Activated CD4-positive, alpha-beta T cell treated with anti-CD3 and anti-CD28 coated beads for 36 hours (primary cell): ENCODE measurements at regions not wholly inside any gene's neighbourhood (a gene's known extent, or its start where the extent isn't known, plus 50 kb on each side); places are given as distances from the start of the nearest gene placed in this dataset.

Experiments
- ATAC-seq: fragments of 200-7000 bp; cut with Tn5 transposase; one replicate; pipeline ENCODE4 v1.10.0; 2021; ENCODE audit warnings: mild to moderate bottlenecking, moderate library complexity
- CTCF ChIA-PET: fragments of 350-600 bp; sonication (Branson Sonifier 250); formaldehyde crosslinking; loops from one replicate; lab custom pipeline; 2021; ENCODE audit warnings: antibody characterized with exemption; lab: Charles Lee
- POLR2A ChIA-PET: fragments of 350-600 bp; sonication (Branson Sonifier 250); formaldehyde crosslinking; loops from one replicate; lab custom pipeline; 2021; ENCODE audit warnings: antibody characterized with exemption, inconsistent platforms; lab: Charles Lee
- DNase-seq: peaks from one replicate; pipeline ENCODE4 v3.0.0-alpha.2; 2020
- H3K27ac Mint-ChIP-seq: one replicate; pipeline ENCODE4 v1.8.0; 2021; ENCODE audit warnings: mixed read lengths
- H3K27me3 Mint-ChIP-seq: one replicate; pipeline ENCODE4 v1.8.0; 2021; ENCODE audit warnings: mixed read lengths
- H3K36me3 Mint-ChIP-seq: one replicate; pipeline ENCODE4 v1.8.0; 2021; ENCODE audit warnings: low read depth, mixed read lengths
- H3K4me1 Mint-ChIP-seq: one replicate; pipeline ENCODE4 v1.8.0; 2021; ENCODE audit warnings: mixed read lengths
- H3K4me3 Mint-ChIP-seq: one replicate; pipeline ENCODE4 v1.8.0; 2021; ENCODE audit warnings: mild to moderate bottlenecking, moderate library complexity, mixed read lengths
- H3K9me3 Mint-ChIP-seq: one replicate; pipeline ENCODE4 v1.8.0; 2021; ENCODE audit warnings: low read depth, mixed read lengths
- intact Hi-C, 2 experiments: fragments of 100-400 bp; cut with DNase I in 1 of 2; cut with micrococcal nuclease in 1 of 2; formaldehyde crosslinking; loops; one replicate each; pipeline versions ENCODE4 v1.14.2 to v1.15.1; 2022 to 2024; cut with DNase I, micrococcal nuclease

- Mint-ChIP-seq H3K27me3 (peaks cover 4% of the 10 kb centered on the region), H3K4me3 (no peak overlapping the region), H3K4me1 (no peaks in the 10 kb centered on the region), H3K36me3 (no peaks in the 10 kb centered on the region), H3K9me3 (no peaks in the 10 kb centered on the region), H3K27ac (no peak overlapping the region)
- DNase-seq (no peak), ATAC-seq (no peak)
- POLR2A ChIA-PET = no interaction called here
- intact Hi-C loops = no loop called here
- CTCF ChIA-PET = no interaction called here
These were observed 196.9 kb upstream of the RAB6C start for GRCh38 chr2:129782633-129782990.

GRCh38 chr2:129784486-129784885 lies 195.0 kb upstream of the RAB6C start:
- no peaks in the 10 kb centered on the region for H3K4me1 Mint-ChIP-seq
- H3K27me3 Mint-ChIP-seq = peaks cover 4% of the 10 kb centered on the region
- H3K27ac Mint-ChIP-seq = no peak overlapping the region
- CTCF ChIA-PET = no interaction called here
- no peaks in the 10 kb centered on the region for H3K36me3 Mint-ChIP-seq
- DNase-seq (no peak), ATAC-seq (no peak)
- intact Hi-C loops = no loop called here
- no peaks in the 10 kb centered on the region for H3K9me3 Mint-ChIP-seq
- H3K4me3 Mint-ChIP-seq = no peak overlapping the region
- POLR2A ChIA-PET = no interaction called here

GRCh38 chr2:129791712-129792111 lies 187.8 kb upstream of the RAB6C start:
- Mint-ChIP-seq H3K27me3 (peaks cover 2% of the 10 kb centered on the region), H3K27ac (no peak overlapping the region), H3K4me1 (no peaks in the 10 kb centered on the region), H3K4me3 (no peak overlapping the region), H3K36me3 (no peaks in the 10 kb centered on the region), H3K9me3 (no peaks in the 10 kb centered on the region)
- intact Hi-C loops = no loop called here
- ChIA-PET CTCF (no interaction called here), POLR2A (no interaction called here)
- DNase-seq (no peak), ATAC-seq (no peak)

- no peaks in the 10 kb centered on the region for H3K9me3 Mint-ChIP-seq
- no peak overlapping the region for H3K27ac Mint-ChIP-seq
- no peak overlapping the region for H3K4me3 Mint-ChIP-seq
- intact Hi-C loops = no loop called here
- DNase-seq (no peak), ATAC-seq (no peak)
- H3K27me3 Mint-ChIP-seq = peaks cover 2% of the 10 kb centered on the region
- POLR2A ChIA-PET = no interaction called here
- H3K36me3 Mint-ChIP-seq = no peaks in the 10 kb centered on the region
- CTCF ChIA-PET = no interaction called here
- no peaks in the 10 kb centered on the region for H3K4me1 Mint-ChIP-seq
These were observed 186.0 kb upstream of the RAB6C start for GRCh38 chr2:129793431-129793902.

GRCh38 chr2:129794116-129794515 lies 185.3 kb upstream of the RAB6C start:
- POLR2A ChIA-PET = no interaction called here
- intact Hi-C loops = no loop called here
- no peak overlapping the region for H3K27ac Mint-ChIP-seq

GRCh38 chr2:129794540-129794939 lies 184.9 kb upstream of the RAB6C start:
- Mint-ChIP-seq H3K4me1 (no peaks in the 10 kb centered on the region), H3K27me3 (peaks cover 2% of the 10 kb centered on the region), H3K9me3 (no peaks in the 10 kb centered on the region), H3K36me3 (no peaks in the 10 kb centered on the region), H3K27ac (no peak overlapping the region), H3K4me3 (no peak overlapping the region)
- DNase-seq = no peak
- ATAC-seq = no peak
- CTCF ChIA-PET = no interaction called here
- intact Hi-C loops = no loop called here
- POLR2A ChIA-PET = no interaction called here

More at GRCh38 chr2:129794116-129794515, 185.3 kb upstream of the RAB6C start:
- no peaks in the 10 kb centered on the region for H3K9me3 Mint-ChIP-seq
- H3K4me1 Mint-ChIP-seq = no peaks in the 10 kb centered on the region
- H3K36me3 Mint-ChIP-seq = no peaks in the 10 kb centered on the region
- CTCF ChIA-PET = no interaction called here
- H3K4me3 Mint-ChIP-seq = no peak overlapping the region
- DNase-seq (no peak), ATAC-seq (no peak)
- peaks cover 2% of the 10 kb centered on the region for H3K27me3 Mint-ChIP-seq

- ATAC-seq (no peak), DNase-seq (no peak)
- H3K4me1 Mint-ChIP-seq = no peaks in the 10 kb centered on the region
- intact Hi-C loops = no loop called here
- ChIA-PET POLR2A (no interaction called here), CTCF (no interaction called here)
- no peak overlapping the region for H3K27ac Mint-ChIP-seq
- no peaks in the 10 kb centered on the region for H3K9me3 Mint-ChIP-seq
- no peak overlapping the region for H3K4me3 Mint-ChIP-seq
- no peaks in the 10 kb centered on the region for H3K36me3 Mint-ChIP-seq
- peaks cover 2% of the 10 kb centered on the region for H3K27me3 Mint-ChIP-seq
These were observed 183.2 kb upstream of the RAB6C start for GRCh38 chr2:129796225-129796624.

GRCh38 chr2:129796801-129797488 lies 182.5 kb upstream of the RAB6C start:
- POLR2A ChIA-PET = no interaction called here
- intact Hi-C loops = no loop called here
- no peaks in the 10 kb centered on the region for H3K36me3 Mint-ChIP-seq
- peaks cover 3% of the 10 kb centered on the region for H3K27me3 Mint-ChIP-seq
- CTCF ChIA-PET = no interaction called here
- no peaks in the 10 kb centered on the region for H3K9me3 Mint-ChIP-seq
- ATAC-seq (no peak), DNase-seq (no peak)
- H3K27ac Mint-ChIP-seq = no peak overlapping the region
- H3K4me3 Mint-ChIP-seq = no peak overlapping the region
- no peaks in the 10 kb centered on the region for H3K4me1 Mint-ChIP-seq

GRCh38 chr2:129797489-129798300 lies 181.8 kb upstream of the RAB6C start:
- no peaks in the 10 kb centered on the region for H3K36me3 Mint-ChIP-seq
- no peaks in the 10 kb centered on the region for H3K9me3 Mint-ChIP-seq
- DNase-seq (no peak), ATAC-seq (no peak)
- peaks cover 3% of the 10 kb centered on the region for H3K27me3 Mint-ChIP-seq
- H3K27ac Mint-ChIP-seq = no peak overlapping the region
- no peaks in the 10 kb centered on the region for H3K4me1 Mint-ChIP-seq
- H3K4me3 Mint-ChIP-seq = no peak overlapping the region
- ChIA-PET CTCF (no interaction called here), POLR2A (no interaction called here)
- intact Hi-C loops = no loop called here

- POLR2A ChIA-PET = no interaction called here
- H3K9me3 Mint-ChIP-seq = no peaks in the 10 kb centered on the region
- H3K4me3 Mint-ChIP-seq = no peak overlapping the region
- H3K36me3 Mint-ChIP-seq = no peaks in the 10 kb centered on the region
- ATAC-seq (no peak), DNase-seq (no peak)
- no peaks in the 10 kb centered on the region for H3K4me1 Mint-ChIP-seq
- CTCF ChIA-PET = no interaction called here
- intact Hi-C loops = no loop called here
- peaks cover 3% of the 10 kb centered on the region for H3K27me3 Mint-ChIP-seq
- H3K27ac Mint-ChIP-seq = no peak overlapping the region
These were observed 181.2 kb upstream of the RAB6C start for GRCh38 chr2:129798301-129798581.

GRCh38 chr2:129798626-129799025 lies 180.8 kb upstream of the RAB6C start:
- DNase-seq (no peak), ATAC-seq (no peak)
- CTCF ChIA-PET = interaction anchor here (0.6 kb wide), 1 partner anchor 9 kb away, joined by 3 read pairs; no protein-coding TSS in a partner anchor
- Mint-ChIP-seq H3K27ac (no peak overlapping the region), H3K4me1 (no peaks in the 10 kb centered on the region), H3K4me3 (no peak overlapping the region), H3K36me3 (no peaks in the 10 kb centered on the region), H3K27me3 (peaks cover 3% of the 10 kb centered on the region), H3K9me3 (no peaks in the 10 kb centered on the region)
- intact Hi-C loops = no loop called here
- POLR2A ChIA-PET = no interaction called here
